Fibroblast of villous mesenchyme (primary cell): ENCODE measurements at regions not wholly inside any gene's neighbourhood (a gene's known extent, or its start where the extent isn't known, plus 50 kb on each side); places are given as distances from the start of the nearest gene placed in this dataset.

ENCODE experiments used
- DNase-seq: peaks from one replicate; pipeline ENCODE4 v3.0.0-alpha.2; 2010; ENCODE audit warnings: low read depth
- H3K4me3 ChIP-seq: 2 replicates; pipeline ENCODE4 v1.5.1; 2011; ENCODE audit warnings: low read depth, mild to moderate bottlenecking, low read length
- TF ChIP-seq, protein P1 (sequence below): IDR thresholded peaks from 2 replicates; pipeline ENCODE4 v1.5.1; 2012; ENCODE audit warnings: low read depth, mild to moderate bottlenecking, low read length; ENCODE audit not compliant: insufficient read depth

DNA sequence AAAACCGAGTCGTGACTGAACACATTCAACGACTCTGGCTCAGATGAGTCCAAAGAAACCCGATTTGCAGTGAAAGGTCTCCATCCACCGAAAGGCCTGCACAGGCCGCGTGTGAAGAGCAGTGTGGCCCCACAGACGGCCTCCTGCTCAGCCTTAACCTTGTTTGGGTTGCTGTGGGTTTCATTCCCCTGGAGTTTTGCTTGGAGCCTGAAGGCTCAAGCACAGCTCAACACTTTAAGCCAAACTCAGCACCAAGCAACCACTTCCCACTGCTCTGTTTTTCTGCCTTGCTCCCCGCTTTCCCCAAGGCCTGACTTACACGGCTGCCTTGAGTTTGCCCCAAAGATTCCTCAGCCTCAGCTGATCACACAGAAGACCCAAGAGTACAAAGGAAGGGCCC lies 398.2 kb upstream of the NFE2L3 start:
- TF ChIP-seq, protein P1, sequence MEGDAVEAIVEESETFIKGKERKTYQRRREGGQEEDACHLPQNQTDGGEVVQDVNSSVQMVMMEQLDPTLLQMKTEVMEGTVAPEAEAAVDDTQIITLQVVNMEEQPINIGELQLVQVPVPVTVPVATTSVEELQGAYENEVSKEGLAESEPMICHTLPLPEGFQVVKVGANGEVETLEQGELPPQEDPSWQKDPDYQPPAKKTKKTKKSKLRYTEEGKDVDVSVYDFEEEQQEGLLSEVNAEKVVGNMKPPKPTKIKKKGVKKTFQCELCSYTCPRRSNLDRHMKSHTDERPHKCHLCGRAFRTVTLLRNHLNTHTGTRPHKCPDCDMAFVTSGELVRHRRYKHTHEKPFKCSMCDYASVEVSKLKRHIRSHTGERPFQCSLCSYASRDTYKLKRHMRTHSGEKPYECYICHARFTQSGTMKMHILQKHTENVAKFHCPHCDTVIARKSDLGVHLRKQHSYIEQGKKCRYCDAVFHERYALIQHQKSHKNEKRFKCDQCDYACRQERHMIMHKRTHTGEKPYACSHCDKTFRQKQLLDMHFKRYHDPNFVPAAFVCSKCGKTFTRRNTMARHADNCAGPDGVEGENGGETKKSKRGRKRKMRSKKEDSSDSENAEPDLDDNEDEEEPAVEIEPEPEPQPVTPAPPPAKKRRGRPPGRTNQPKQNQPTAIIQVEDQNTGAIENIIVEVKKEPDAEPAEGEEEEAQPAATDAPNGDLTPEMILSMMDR = no peak
- no peak overlapping the region for H3K4me3 ChIP-seq
- DNase-seq = no peak

DNA sequence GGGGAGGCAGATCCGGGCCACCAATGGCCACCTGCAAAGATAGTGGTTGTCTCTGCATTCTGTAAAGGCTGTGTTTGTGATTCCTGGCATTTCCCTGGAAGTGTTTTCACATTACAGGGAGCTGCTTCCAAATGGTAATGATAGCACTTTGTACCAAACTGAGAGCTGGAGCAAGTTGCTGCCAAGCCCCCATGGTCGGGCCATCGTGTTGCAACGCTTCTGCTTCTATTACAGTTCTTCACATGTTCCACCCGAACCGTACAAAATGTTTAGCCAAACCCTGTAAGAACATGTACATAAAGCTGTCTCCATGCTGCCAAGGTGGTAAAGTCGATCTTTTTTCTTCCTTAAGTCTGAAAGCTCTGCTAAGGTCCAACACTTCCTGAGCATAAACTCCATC lies 397.7 kb upstream of the NFE2L3 start:
- no peak overlapping the region for H3K4me3 ChIP-seq
- TF ChIP-seq, protein P1 = no peak
- no peak for DNase-seq

DNA sequence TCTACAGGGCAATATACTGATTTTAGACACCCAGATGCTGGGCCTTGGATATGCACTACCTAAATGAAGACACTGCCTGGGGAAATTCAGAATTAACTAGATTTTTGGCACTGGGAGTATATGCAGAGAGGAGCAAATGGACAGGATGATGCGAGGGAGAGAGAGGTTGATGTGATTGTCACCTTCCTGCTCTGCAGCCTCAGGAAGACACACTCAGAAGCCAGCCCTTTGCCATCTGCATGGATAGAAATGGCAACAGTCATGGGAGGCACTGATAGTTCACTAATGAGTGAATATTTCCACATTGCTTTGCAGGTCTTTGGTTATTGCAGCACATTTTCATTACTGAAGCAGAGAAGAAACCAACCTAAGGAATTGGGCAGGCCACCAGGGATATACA lies 397.2 kb upstream of the NFE2L3 start:
- TF ChIP-seq, protein P1 = no peak
- no peak overlapping the region for H3K4me3 ChIP-seq
- no peak for DNase-seq

DNA sequence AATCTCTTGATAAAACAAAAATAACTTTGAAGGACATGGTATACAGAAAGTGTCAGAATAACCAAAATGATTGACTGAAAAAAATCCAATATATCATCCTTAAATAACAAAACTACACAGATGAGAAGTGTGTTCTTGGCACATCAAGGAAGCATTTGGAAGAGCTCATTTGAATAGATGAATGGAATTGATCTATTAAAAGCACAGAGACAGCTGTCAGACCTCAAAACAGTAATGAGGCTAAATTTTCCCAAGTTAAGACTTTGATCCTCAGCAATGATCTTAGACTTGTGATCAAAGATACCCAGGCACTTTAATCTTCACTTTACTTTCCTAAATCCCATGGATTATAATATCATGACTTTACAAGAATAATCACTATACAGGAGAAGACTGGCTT lies 395.4 kb upstream of the NFE2L3 start:
- TF ChIP-seq, protein P1 = no peak
- no peak for DNase-seq
- no peak overlapping the region for H3K4me3 ChIP-seq

DNA sequence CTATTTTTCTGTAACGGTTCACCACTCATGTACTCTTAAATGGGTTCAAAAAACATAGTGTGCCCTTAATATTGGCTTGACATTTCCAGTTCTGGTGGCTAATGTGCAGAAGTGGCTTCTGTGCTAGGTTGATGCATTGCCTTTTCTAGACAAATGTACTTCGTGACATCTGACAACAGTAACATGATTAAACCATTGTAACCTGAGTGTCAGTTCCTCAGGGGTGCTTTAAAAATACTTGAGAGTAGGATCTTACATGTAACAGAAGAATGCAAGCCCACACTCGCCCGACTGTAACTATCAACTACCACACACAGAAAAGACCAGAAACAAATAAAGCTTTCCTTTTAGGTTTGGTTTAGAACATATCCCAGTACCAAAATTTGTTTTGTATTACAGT lies 393.4 kb upstream of the NFE2L3 start:
- TF ChIP-seq, protein P1 = no peak
- H3K4me3 ChIP-seq = no peak overlapping the region
- DNase-seq = no peak

DNA sequence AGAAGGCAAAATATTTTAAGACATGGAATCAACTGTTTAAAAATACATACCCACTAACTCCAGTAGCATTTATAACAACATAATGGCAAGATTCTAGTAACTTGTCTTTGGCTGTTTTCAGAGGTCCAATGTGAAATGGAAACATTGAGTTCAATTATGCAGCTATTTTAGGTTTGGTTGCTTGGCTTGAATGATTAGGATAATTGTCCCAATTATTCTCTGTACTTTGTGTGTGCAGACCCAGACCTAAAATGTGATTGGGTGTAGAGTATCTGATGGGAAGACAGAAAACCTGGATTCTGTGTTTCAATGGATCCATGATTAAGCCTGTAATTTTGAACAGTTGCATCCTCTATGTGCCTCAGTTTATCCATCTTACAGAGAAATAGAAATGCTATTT lies 392.7 kb upstream of the NFE2L3 start:
- DNase-seq = no peak
- TF ChIP-seq, protein P1 = no peak
- no peak overlapping the region for H3K4me3 ChIP-seq

DNA sequence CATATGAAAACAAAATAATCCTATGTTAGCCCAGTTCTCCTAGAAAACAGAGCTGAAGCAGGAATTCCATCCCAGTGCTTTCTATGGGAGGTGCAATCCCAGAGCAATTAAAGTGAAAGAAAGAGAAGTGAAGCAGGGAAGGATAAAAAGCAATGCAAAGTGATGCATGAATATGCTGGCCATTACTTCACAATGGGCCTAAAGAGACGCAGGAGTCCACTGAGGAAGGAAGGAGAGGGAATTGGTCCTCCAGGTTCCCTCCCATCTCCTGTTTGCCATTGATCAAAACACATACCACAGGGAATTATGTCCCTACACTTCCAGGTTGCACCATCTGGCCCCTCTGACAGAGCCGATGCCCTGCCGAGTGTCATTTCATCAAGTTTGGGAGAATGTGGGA lies 392.2 kb upstream of the NFE2L3 start:
- no peak for DNase-seq
- no peak overlapping the region for H3K4me3 ChIP-seq
- TF ChIP-seq, protein P1 = no peak
